ENCODE measurements at regions not wholly inside any gene's neighbourhood (a gene's known extent, or its start where the extent isn't known, plus 50 kb on each side); places are given as distances from the start of the nearest gene placed in this dataset.

GRCh38 chr18:40120796-40121391 is 1834.1 kb upstream of the PIK3C3 start:
- TF ChIP-seq CREB1 (CRISPR knock-in tag; IDR thresholded peaks at IDR 0.05; ENCODE audit: low read depth), result no peak
- TF ChIP-seq CTCF (conservative IDR thresholded peaks at IDR 0.05; ENCODE audit: low read depth in 2 of 2), result no peak

All from GM23338 (cell line).